Motor neuron (in vitro differentiated cells): ENCODE measurements at regions not wholly inside any gene's neighbourhood (a gene's known extent, or its start where the extent isn't known, plus 50 kb on each side); places are given as distances from the start of the nearest gene placed in this dataset.
"Not testable (repeated sequence)": the region's sequence is repeated elsewhere in the genome, so short reads cannot be mapped to it uniquely, and the experiment has no call there.

Experiments
- ATAC-seq, 8 experiments: fragments of 200-7000 bp; cut with Tn5 transposase; replicated peaks in 6 of 8; 2 replicates each; pipeline ENCODE4 v1.8.0; 2021; ENCODE audit warnings: mild to moderate bottlenecking in 8 of 8, moderate library complexity in 8 of 8
- H3K27ac ChIP-seq, 2 donors: fragments of 250-450 bp; sonication (Bioruptor Pico); 2 replicates each; pipeline ENCODE4 v1.9.0; 2021; ENCODE audit warnings: antibody characterized with exemption in 2 of 2, mild to moderate bottlenecking in 2 of 2, moderate library complexity in 1 of 2
- H3K4me1 ChIP-seq, 2 donors: fragments of 250-450 bp; sonication (Bioruptor Pico); replicated peaks in 1 of 2; 2 replicates each; pipeline ENCODE4 v1.6.1; 2021; ENCODE audit warnings: antibody characterized with exemption in 2 of 2, mild to moderate bottlenecking in 2 of 2, moderate library complexity in 1 of 2
- H3K4me3 ChIP-seq, 5 donors: fragments of 250-450 bp; sonication (Bioruptor Pico); 2 replicates each; pipeline ENCODE4 v1.9.0; 2021; ENCODE audit warnings: antibody characterized with exemption in 5 of 5, mild to moderate bottlenecking in 5 of 5, moderate library complexity in 4 of 5
- WGBS, 10 experiments: fragments of 450-650 bp; shearing (Covaris generic); methylation state at CpG; one replicate each; pipeline ENCODE4 v1.0.0; 2022; 5-methylcytosine and 5-hydroxymethylcytosine counted together
- in situ Hi-C, 9 experiments: fragments of 400-800 bp; cut with MboI; loops; one replicate each; pipeline ENCODE4 v1.15.0; 2021; ENCODE audit warnings: low sequenced_read_pairs in 9 of 9, low pct_unique_long_range_greater_than_20kb in 2 of 9; ENCODE audit not compliant: unreplicated experiment in 9 of 9

DNA sequence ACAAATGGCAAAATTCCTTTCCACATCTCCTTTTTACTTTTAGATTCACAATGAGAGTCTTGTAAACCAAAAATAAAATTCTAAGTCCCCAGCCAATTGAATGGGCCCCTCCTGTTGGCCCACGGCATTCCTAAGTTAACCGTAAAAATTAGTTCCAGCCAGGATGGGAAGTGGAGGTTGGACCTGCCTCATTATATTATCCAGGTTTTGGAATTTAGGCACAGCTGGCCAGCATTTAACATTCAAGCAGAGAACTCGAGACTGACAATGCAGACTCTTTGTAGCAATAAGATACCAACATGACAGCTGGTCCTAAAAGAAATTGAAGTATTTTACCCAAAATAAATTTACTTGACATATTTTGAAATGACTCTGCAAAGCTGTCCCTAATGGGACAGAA is 321.0 kb upstream of the NAALADL2 start:
- H3K27ac ChIP-seq, result no peak overlapping the region
- H3K4me1 ChIP-seq, result peaks cover 6 to 13% of the 10 kb centered on the region in 2 donors
- WGBS, 10 experiments, result 27 to 100% (median 54%) methylated on average over 1 to 3 of the region's 3 CpGs; no CpG with 5 or more reads in 1 of the 10 experiments
- H3K4me3 ChIP-seq, result no peak overlapping the region
- in situ Hi-C loops, result no loop called here
- no peak for ATAC-seq

DNA sequence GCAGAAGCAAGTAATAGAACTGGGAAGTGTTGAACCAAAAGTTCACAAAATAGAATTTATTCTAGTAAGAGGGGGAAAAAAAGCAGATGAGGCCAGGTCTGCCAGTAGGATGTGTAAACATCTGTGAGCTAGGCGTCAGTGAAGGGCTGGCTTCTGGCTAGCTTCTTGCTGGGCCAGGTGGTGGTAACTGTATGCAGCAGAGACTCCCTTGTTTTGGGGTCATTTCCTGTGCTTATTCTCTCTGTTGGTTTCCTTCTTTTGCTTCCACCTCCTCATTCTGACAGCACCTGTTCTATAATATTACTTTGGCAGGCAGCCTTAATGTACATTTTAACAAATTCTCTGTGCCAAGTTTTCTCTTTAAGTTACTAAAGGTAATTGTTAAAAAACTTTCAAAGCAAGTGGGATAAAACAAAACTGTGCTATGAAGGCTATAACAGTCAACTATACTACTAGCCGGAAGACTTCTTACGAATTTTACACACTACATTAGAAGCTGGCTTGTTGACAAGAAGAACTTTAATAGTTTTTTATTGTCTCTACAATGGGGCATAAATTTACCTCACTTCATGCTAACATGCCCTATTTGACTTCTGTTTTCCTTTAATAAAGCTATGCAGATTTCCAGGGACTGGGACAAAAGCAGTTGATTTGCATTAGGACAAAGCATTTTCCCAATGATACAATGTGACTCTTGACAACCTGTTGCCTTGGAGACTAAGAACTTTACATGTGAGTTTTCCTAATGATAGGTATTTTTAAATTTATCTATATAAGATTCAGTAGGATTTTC is 318.8 kb upstream of the NAALADL2 start:
- H3K27ac ChIP-seq, result no peak overlapping the region
- peak in 5 of 8 experiments; percentile 49 to 84 (median 66) for ATAC-seq
- H3K4me3 ChIP-seq, result no peak overlapping the region
- 20 to 96% (median 73%) methylated on average over 2 to 3 of the region's 3 CpGs; no CpG with 5 or more reads in 1 of the 10 experiments for WGBS, 10 experiments
- H3K4me1 ChIP-seq, result peaks cover 6 to 13% of the 10 kb centered on the region in 2 donors
- in situ Hi-C loops, result no loop called here

DNA sequence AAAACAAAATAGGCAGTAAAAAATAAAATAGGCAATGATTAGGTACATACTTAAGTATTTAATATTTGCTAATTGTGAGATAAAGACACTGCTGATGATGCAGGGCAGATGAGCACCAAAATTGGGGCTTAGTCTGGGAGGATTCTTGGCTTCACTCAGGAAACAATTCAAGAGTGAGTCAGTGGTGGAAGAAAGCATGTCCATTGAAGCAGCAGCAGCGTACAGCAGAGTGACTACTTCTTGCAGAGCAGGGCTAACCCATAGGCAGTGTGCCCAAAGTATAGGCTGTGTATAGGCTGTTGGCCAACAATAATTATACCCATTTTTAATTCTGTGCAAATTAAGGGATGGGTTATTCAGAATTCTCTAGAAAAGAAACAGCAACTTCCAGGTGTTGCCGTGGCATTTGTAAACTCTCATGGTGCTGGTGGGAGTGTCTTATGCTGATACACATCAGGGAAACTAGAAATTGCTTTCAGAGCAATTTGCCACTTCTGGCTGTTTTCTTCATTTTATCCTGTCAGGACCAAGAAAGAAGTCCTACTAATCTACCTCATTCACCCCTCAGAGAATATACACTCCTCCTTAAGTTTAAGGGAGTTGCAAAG is 317.3 kb upstream of the NAALADL2 start:
- Histone ChIP-seq H3K4me1 (peaks cover 4 to 8% of the 10 kb centered on the region in 2 donors), H3K4me3 (no peak overlapping the region), H3K27ac (no peak overlapping the region)
- in situ Hi-C loops, result no loop called here
- WGBS, 10 experiments, result 0 to 100% (median 84%) methylated on average over 1 to 2 of the region's 2 CpGs; no CpG with 5 or more reads in 4 of the 10 experiments
- ATAC-seq, result peak in 3 of 8 experiments; percentile 29 to 39 (median 36)

DNA sequence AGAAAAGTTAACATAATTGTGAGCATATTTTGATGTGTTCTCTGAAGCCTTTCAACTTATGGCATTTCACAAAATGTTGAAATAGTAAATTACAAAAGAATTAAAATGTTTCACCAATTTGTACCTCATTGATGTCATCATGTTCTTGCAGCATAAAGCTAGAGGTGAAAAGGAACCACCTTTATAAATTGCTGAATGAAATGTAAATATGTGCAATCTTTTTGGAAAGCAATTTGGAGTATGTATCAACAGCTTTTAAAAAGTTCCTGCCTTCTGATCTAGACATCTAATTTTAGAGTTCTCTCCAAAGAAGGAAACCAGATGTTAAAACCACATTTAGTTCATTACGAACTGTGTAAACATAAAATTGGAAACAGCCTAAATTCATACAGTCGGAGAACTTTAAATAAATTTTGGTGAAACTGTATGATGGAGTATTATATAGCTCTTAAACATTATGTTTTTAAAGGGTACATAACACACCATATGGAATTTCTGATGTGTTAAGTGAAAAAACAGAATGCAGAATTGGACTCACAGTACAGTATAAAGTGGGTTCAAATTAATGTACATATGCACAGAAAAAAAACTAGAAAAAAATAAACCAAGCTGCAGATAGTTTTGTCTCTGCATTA is 311.2 kb upstream of the NAALADL2 start:
- in situ Hi-C loops, result no loop called here
- H3K27ac ChIP-seq, result no peak overlapping the region
- WGBS, 10 experiments, result 0 to 100% (median 93%) methylated on average over 1 to 2 of the region's 2 CpGs
- no peak for ATAC-seq
- no peak overlapping the region for H3K4me3 ChIP-seq
- no peaks in the 10 kb centered on the region for H3K4me1 ChIP-seq

DNA sequence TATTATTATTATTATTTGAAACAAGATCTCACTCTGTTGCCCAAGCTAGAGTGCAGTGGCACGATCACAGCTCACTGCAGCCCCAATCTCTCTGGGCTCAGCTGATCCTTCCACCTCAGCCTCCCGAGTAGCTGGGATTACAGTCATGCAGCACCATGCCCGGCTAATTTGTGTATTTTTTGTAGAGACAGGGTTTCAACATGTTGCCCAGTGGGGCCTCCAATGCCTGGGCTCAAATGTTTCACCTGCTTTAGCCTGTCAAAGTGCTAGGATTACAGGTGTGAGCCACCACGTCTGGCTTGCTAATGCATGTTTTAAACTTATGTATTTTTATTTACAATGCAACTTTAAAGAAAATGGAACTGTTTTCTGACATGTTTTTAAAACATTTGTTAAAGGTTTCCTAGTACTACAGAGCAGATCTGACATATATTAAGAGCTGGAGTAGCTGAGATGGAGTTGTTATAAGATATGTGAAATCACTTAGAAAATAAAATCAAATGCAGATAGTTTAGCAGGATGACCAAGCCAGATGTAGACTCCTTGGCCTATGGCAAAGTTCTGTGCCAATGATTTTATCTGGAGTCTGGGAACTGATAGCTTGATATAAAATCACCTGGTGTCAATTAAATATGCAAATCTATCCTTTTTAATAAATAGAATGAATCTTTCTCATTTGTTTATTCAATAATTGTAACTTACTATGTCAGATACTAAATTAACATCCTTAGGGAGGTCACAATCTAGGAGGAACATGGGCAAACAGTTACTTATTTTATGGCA is 310.1 kb upstream of the NAALADL2 start:
- no peak for ATAC-seq
- in situ Hi-C loops, result no loop called here
- H3K4me3 ChIP-seq, result no peak overlapping the region
- WGBS, 10 experiments, result 0 to 96% (median 77%) methylated on average over 1 to 4 of the region's 4 CpGs; no CpG with 5 or more reads in 2 of the 10 experiments
- H3K27ac ChIP-seq, result no peak overlapping the region
- H3K4me1 ChIP-seq, result no peaks in the 10 kb centered on the region

DNA sequence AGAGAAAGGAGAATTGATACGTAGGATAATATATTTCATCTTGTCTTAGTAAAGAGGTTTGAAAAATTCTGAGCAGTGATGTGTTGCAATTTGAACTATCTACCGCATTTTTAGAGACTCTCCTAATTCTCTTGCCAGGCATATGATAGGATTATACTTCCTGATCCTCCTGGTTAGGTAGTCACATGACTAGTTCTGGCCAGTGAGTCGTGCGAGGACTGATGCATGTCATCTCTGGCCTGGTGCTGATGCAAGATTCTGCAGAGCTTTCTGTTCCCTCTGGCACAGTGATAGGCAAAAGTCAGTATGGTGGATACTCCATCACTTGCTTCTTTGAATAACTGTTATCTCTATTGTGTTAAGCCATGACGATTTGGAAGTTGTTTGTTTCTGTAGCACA is 277.6 kb upstream of the NAALADL2 start:
- in situ Hi-C loops, result no loop called here
- H3K4me1 ChIP-seq, result peaks cover 0 to 9% of the 10 kb centered on the region in 2 donors
- H3K4me3 ChIP-seq, result no peak overlapping the region
- ATAC-seq, result peak in 2 of 8 experiments; percentile 17 to 73
- 63 to 100% (median 92%) methylated on average over 2 to 5 of the region's 5 CpGs; no CpG with 5 or more reads in 1 of the 10 experiments for WGBS, 10 experiments
- H3K27ac ChIP-seq, result no peak overlapping the region

DNA sequence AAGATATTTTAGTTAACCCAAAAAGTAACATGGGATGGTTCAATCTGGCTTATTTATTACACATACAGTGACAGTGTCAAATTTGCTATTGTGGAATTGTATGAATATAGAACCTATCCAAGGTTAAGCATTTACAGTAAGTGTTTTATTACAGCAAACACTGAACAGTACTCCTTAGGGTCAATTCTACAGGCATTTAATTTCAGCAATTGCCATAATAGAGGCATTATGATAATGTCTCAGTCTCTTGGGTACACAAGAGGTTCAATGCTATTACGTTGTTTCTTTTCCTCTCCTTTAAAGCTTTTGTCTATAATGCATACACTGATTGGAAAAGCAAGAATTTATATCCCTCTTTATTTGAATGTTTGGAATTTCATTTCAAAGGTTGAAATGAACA is 275.7 kb upstream of the NAALADL2 start:
- H3K4me3 ChIP-seq, result no peak overlapping the region
- 29 to 78% (median 47%) methylated on average over 1 of the region's 1 CpG; no CpG with 5 or more reads in 4 of the 10 experiments for WGBS, 10 experiments
- peak in 4 of 8 experiments; percentile 30 to 79 (median 40) for ATAC-seq
- peaks cover 0 to 9% of the 10 kb centered on the region in 2 donors for H3K4me1 ChIP-seq
- in situ Hi-C loops, result no loop called here
- no peak overlapping the region for H3K27ac ChIP-seq

DNA sequence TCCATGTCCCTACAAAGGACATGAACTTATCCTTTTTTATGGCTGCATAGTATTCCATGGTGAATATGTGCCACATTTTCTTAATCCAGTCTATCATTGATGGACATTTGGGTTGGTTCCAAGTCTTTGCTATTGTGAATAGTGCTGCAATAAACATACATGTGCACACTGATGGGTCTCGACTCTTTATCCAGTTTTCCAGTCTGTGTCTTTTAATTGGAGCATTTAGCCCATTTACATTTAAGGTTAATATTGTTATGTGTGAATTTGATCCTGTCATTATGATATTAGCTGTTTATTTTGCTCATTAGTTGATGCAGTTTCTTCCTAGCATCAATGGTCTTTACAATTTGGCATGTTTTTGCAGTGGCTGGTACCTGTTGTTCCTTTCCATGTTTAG is 272.0 kb upstream of the NAALADL2 start:
- WGBS, 10 experiments, result 100% methylated on average over 1 of the region's 1 CpG; no CpG with 5 or more reads in 8 of the 10 experiments
- ATAC-seq, in situ Hi-C loops, H3K4me1 ChIP-seq, H3K4me3 ChIP-seq, H3K27ac ChIP-seq: not testable (repeated sequence)

DNA sequence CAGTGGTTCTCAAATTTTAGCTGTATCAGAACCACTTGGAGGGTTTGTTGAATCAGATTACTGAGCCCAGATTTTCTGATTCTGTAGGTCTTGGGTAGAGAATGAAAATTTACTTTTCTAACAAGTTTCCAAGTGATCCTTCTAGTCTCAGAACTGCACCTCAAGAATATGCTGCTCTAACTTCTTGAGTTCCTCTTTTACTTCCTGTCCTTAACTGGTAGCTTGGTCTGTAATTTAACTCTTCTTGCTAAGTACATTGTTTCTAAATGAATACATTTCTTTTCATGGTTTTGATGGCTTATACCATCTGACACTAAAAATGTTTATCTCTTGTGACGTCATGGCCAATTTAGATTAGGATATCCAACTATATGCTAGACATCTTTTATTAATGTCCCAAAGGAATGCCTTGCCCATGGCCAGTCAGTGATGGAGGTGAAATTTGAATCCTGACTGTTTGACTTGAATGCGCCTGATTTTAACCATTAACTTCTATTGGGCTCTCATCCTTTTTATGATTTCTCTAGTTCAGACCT is 262.6 kb upstream of the NAALADL2 start:
- no peak for ATAC-seq
- no peak overlapping the region for H3K27ac ChIP-seq
- 33 to 100% (median 86%) methylated on average over 1 to 2 of the region's 2 CpGs; no CpG with 5 or more reads in 2 of the 10 experiments for WGBS, 10 experiments
- in situ Hi-C loops, result no loop called here
- no peak overlapping the region for H3K4me3 ChIP-seq
- no peaks in the 10 kb centered on the region for H3K4me1 ChIP-seq

DNA sequence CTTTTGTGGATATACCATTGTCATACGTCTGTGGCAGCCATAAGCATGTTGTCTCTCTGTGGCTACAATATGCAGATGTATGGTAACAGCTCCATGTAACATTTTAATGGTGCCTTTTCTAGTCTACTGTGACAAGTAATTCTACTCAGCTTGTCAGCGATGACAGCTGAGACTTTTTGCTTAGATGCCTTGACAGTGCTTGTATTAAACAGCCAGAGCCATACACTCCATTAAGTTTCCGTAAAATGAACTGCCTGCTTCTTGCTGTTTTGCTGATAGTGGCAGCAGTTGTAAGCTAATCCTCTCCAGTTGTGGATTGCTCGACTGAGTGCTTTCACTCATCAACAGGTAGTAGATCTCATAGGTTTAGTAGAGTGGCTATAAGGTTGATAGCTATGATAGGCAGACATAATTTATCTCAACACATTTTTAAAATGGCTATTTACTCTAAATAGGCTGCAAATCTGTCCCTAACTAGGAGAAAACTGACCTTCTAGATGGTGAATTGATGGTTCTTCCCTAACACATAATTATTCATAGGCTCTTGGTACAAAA is 260.2 kb upstream of the NAALADL2 start:
- in situ Hi-C loops, result no loop called here
- peak in 2 of 8 experiments; percentile 33 to 80 for ATAC-seq
- Histone ChIP-seq H3K27ac (no peak overlapping the region), H3K4me1 (no peaks in the 10 kb centered on the region), H3K4me3 (no peak overlapping the region)
- WGBS, 10 experiments, result 38 to 87% (median 71%) methylated on average over 1 to 4 of the region's 4 CpGs; no CpG with 5 or more reads in 3 of the 10 experiments

DNA sequence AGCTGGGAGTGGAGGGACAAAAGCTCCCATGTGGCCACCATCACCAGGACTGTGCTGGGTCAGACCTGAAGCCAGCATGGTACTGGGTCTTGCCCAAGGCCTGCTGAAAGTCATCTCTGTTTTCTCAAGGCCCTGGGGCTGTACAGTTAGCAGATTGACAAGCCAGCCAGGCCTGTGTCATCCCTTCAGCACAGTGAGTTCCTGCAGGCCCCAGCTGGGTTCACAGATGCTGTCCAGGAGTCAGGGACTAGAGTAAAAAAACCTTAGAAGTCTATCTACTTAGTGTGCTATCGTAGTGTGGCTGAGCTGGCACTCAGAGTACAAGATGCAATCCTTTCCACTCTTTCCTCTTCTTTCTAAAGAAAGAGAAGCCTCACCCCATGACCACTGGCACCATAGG is 246.0 kb upstream of the NAALADL2 start:
- in situ Hi-C loops, result no loop called here
- 0 to 100% (median 50%) methylated on average over 1 of the region's 1 CpG; no CpG with 5 or more reads in 6 of the 10 experiments for WGBS, 10 experiments
- Histone ChIP-seq H3K4me3 (no peak overlapping the region), H3K27ac (no peak overlapping the region), H3K4me1 (no peaks in the 10 kb centered on the region)
- ATAC-seq, result no peak

DNA sequence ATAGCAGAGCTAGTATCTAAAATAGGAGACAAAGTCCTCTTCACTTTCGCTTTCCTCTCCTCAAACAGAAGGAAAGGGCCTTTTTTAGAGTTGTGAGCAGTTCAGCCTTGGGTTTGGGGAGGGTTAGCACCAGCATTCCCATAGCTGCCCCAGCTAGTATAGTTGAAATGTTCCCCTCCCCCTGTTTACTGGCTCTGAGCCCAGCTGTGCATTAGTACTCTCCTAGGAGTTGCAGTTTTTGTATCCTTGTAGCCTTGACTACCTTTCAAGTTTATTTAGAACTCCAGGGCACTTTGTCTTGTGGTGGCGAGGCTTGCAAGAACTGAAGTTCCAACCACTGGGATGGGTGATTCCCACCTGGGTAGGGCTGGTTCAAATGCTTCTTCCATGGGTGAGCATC is 245.1 kb upstream of the NAALADL2 start:
- ATAC-seq, result peak in 3 of 8 experiments; percentile 66 to 99 (median 76)
- in situ Hi-C loops, result no loop called here
- H3K4me1 ChIP-seq, result no peaks in the 10 kb centered on the region
- no peak overlapping the region for H3K4me3 ChIP-seq
- H3K27ac ChIP-seq, result no peak overlapping the region
- WGBS, 10 experiments, result 60 to 100% (median 89%) methylated on average over 1 to 2 of the region's 2 CpGs; no CpG with 5 or more reads in 6 of the 10 experiments
